GM18867 (cell line): ENCODE measurements at regions not wholly inside any gene's neighbourhood (a gene's known extent, or its start where the extent isn't known, plus 50 kb on each side); places are given as distances from the start of the nearest gene placed in this dataset.

Experiments
- ATAC-seq: cut with Tn5 transposase; IDR thresholded peaks from one replicate; pipeline ENCODE4 v1.9.1; 2021; ENCODE audit warnings: mild to moderate bottlenecking, moderate library complexity; ENCODE audit not compliant: unreplicated experiment

DNA sequence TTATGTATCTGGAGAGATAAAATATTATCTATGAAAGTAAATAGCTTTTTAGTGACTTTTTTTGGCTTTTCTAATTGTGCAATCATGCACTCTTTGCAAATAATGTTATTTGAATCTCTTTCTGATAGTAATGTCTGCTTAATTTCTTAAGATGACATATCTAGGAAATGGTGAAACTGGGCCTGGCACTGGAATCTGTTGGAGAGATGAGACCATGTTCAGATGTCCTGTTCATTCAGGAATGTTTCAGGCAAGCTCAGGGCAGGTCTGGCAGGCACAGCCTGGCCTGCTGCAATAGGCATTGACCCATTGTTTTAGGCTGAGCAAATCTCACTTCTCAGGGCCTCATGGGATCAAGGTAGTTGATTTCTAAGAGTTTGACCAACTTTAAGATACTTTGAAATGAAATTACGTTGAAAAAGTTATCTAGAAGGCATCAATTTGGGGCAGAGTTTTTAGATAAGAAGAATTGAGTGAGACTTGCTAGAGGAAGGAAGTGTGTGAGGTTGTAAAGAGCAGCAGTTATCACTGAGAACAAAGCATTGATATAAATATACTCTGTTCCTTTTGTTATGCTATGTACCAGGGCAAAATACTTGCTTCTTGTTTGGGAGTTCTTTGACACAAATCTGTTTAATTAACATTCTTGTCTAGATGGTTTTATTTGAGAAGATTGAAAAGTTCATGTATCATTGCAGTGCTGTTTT lies 133.0 kb upstream of the LEF1 start:
- ATAC-seq, result no peak

DNA sequence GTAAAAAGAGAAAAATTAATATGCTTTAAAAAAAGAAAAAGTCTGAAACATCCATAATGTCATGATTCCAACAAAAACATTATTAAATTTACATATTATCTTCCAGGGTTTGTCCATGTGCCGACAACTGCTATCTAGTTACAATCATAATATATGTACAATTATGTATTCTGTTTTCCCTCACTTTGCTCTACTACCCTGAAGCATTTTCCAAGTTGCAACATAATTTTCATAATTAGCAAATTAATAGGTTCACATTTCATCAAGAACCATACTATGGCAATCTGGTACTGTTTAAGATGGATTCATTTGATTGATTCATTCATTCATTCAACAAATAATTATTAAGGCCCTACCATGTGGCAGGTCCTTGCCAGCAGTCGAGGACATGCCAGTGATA lies 128.9 kb upstream of the LEF1 start:
- no peak for ATAC-seq

DNA sequence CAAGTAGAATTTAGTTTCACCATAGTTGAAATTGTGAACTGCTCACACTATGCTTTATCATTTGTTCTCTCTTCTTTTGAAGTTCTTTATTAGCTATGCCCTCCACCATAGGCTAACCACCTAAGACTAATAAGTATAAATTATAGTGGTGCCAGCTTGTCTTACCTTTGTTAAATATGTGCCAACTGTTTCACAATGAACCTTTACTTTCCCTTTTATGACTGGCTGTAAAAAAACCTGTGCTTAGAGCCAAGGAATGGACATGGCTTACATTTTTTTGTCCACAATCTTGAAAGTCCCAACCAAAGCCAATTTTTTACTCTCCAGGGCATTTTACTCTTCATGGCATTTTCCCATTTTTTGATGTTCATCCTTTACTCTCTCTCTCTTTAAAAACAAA lies 123.5 kb upstream of the LEF1 start:
- ATAC-seq, result no peak

DNA sequence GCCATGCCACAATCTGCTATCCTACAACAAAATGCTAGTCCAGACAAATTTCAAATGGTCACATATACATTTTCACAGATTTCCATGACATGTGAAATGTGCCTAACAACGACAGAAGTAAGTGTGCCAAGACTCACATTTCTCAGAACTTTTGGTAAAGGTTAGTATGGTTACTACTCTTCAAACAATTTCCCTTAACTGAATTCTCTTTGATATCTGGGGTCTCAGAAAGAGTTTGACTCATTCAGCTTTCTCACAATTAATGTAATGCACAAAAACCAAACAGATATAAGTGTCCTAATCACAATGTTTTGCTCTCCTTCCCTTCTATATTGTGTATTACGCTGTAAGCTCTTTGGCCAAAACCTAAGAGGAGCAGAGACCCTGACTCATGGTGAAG lies 122.4 kb upstream of the LEF1 start:
- no peak for ATAC-seq

DNA sequence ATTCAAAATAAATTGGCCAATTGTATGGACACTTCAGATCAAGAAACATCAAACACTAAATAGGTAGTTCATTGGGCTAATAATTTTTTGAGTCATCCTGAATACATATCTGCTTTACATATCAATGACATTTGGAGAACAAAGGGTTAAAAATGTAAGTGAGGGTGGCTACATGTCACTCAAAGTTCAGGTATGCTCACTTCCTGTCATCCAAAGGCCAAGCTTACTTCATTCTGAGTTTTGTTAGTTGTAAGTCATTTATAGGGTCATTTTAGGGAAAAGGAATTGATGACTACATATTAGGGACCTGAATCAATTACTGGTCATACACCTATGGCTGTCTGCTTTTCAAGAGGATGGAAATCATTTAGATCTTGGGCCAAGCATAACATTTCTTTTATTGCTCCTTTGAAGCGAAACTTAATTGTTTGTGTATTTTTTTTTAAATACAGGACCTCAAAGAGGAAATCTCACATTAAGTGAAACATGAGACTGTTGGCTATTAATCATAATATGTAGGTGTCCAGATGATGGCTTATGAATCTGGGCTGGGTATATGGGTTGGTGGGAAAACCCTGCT lies 119.2 kb upstream of the LEF1 start:
- ATAC-seq, result no peak

DNA sequence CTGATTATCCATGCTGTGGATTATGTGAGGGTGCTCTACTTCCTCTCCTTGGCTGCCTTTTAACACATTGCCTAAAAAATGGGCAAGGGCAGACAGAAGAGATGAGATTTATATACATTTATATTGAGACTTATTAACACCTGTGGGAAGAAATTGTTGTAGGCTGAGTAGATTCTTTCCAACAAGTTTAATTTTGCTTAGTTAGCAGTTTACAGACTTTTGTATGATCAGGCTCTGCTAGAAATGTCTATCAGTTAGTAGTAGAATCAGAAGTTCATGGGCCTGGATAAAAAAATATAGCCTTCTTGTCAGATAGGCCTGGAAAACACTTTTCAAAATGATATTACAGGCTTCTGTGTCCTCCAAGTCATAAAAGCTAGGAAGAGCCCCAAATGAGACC lies 111.3 kb upstream of the LEF1 start:
- ATAC-seq, result no peak

DNA sequence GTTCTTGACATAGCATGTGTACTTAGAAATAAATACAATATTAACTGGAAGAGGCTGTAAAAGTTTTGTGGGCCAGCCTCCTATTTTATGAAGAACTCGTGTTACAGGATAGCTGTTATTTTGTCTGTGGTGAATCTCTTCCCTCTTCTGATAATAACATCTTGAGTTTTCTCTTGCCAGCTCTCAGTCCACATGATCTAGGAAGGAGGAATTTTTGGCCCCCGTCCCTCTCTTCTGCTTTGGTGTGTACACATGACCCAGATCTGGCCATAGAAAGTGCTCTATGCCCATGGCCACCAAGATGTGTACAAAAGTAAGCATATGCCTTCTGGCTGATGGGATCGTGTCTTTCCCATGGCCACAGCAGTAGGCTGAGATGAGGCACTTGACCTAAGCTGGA lies 108.0 kb upstream of the LEF1 start:
- ATAC-seq, result no peak

DNA sequence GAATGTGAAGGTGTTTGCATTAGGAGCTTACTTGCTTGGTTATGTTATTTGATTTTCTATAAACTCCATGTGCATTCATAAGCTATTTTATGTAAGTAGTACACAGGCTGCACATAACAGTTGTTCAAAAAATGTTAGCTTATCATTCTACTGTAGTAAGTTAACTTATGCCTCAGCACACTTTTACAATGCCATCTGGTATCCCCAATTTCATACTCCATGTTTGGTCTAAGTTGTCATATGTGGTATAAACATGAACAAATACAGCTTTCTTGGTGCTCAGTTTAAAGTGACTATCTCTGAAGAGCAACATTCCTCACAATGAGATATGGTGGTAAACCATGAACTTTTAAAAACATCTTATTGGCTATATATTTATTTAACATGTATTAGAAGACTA lies 104.3 kb upstream of the LEF1 start:
- no peak for ATAC-seq

DNA sequence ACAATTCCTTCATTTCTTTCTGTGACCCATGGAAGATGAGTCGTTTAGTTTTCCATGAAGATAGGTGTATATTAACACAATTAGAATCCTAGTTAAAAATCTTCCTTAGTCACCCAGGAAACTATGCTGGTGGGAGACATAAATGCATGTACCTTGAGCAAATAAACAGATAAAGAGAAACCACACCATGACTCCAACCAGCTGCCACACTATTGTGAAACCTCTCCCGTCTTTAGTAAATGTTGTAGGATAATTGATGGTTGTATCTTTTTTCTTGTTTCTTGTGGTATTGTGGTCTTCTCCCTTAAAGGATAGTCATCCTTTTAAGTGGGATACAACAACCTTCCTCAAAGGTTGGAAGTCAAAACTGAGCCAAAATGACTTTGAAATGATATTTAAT lies 103.8 kb upstream of the LEF1 start:
- ATAC-seq, result no peak

DNA sequence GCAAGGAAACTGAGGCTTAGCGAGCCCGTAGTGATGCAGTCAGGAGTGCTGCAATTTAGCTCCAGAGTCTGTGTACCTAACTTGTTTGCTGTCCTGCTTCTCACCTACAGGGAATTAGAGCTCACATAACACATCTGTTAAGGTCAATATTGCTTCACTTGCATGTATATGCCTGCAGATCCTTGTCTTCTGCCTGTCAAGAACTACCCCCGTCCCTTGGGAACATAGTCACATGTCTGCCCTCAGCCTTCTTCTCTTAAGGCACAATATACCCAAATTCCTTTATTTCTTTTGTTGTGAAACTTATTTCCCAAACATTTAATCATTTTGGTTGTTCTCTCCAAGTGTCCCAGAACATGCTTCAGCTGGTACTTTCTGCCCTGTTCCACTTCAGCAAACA lies 103.3 kb upstream of the LEF1 start:
- ATAC-seq, result no peak

DNA sequence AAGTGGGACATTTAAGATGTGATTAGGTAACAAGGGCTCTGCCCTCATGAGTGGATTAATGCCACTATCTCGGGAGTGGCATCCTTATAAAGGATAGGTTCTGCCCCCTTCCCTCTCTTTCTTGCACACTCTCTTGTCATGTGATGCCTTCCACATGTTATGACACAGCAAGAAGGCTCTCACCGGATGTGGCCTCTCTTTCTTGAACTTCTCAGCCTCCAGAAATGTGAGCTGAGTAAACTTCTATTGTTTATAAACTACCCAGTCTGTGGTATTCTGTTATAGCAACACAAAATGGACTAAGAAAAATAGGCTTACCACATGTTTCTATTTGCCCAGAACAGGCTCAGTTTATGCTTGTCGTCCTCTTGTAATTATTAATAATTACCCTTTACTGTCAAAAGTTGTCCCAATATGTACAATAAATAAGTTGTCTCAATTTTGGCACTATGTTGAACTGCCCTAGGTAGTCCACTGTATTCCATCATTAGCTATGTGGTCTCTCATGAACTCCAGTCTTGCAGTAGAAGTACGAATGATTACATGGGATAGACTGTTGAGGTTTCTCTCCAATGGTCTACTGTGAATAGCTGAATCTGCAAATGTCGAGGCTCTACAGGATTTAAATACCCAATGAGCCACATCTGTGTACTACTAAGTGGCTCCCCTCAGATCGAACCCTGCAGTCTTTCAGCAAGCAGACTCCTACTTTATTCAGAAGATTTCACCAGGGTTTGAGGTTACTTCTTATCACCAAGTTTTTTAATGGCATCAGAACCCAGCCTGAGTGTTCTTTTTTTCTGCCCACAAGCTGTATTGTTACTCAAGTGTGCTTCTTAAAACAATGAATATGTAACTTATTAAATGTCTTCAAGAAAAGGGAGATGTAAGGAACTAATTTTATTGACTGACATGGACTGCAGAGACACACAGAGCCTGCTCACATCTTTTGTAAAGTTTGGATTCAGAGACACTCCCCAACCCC lies 102.0 kb upstream of the LEF1 start:
- ATAC-seq, result no peak

DNA sequence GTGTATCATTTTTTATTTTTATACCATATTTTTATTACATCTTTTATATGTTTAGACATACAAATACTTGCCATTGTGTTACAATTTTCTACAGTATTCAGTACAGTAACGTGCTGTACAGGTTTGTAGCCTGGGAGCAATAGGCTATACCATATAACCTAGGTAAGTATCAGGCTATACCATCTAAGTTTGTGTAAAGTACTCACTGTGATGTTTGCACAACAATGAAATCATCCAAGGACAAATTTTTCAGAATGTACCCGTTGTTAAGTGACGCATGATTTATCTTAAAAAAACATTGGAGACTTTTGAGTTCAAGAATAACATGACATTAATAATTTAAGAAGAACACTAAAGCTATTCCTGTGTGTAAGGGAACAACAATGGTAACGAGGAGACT lies 96.0 kb upstream of the LEF1 start:
- no peak for ATAC-seq

DNA sequence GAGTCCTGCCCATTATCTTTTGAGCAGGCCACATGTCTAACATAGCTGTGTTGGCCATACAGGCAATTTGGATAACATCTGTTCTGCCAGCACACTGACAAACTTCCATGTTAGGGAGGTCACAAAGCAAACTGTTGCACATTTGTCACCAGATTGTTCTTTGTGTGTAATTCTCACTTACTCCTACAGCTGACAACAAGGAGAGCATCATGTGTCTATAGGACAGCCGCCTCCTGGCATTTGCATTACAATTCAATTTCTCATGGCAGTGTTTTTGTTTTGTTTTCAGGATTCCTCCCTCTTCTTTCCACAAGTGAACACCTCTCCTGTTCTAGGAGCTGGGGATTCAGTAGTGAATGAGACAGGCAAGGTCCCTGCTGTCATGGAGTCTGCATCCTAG lies 94.3 kb upstream of the LEF1 start:
- no peak for ATAC-seq

DNA sequence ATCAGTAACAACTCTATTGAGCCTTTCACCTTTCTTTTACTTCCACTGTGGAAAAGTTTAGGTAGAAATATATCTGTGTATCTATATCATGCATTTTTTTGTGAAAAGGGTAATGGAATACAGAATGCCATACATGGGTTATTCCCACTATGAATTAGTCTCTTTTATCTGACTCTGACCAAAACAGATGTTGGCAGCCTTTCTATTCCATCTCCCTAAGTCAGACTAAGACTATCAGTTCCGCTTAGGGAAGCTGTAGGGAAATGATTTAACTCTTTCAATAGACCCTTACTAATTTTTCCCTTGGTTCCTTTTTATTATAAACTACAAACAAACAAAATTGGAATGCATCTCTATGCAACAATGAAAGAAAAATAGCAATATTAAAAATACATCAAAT lies 92.3 kb upstream of the LEF1 start:
- ATAC-seq, result no peak

DNA sequence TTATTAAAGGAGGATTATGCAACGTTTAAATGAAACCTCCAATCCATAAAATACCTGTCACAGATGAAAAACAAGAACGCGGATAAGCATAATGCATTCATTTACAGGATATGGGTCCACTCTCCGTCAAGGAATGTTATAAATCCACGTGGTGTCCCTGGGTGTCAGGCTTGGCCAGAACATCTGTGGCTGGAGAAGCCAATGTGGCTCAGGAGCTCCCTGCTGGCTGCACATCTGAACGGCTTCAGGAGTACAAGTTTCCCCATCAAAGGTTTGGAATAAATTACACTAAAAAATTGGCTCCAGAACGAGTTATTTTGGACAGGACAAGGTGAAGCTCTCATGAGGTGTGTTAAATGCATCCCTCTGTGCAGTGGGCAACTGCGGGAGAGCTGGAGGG lies 87.8 kb upstream of the LEF1 start:
- ATAC-seq, result no peak

DNA sequence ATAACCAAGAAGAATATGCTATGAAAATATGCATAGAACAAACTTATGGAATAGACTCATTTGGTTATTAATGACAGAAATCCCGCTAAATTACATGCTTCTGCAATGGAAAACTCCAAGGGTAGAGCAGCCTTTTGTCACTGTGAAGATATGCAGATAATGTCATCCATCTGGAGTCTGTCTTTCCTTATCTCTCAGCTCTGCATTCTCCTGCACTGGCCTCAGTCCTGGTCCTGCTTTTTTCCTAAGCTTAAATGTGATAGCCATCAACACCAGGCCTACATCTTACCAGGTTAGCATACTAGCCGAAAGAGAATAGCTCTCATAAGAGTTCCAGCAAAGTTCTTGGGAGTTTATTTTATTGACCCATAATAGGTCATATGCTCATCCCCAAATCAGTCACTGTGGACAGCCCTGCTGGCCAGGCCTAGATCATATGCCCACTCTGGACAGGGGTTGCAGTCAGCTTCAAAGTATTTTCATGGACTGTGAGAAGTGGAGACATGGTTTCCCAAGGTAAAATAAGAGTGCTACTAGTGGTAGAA lies 86.5 kb upstream of the LEF1 start:
- no peak for ATAC-seq

DNA sequence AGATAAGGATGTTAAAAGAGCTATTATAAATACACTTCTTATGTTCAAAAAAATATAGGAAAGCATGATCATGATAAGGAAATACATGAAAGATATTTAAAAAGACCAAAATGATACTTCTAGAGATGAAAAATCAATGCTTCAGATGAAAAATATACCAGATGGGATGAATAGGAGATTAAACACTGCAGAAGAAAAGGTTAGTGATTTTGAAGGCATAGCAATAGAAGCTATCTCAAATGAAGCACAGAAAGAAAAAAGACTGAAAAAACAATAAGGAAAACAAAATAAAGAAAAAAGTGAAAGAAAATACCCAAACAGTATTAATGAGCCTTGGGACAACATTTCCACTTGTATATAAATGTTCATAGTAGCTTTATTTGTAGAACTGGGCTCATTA lies 80.7 kb upstream of the LEF1 start:
- no peak for ATAC-seq

DNA sequence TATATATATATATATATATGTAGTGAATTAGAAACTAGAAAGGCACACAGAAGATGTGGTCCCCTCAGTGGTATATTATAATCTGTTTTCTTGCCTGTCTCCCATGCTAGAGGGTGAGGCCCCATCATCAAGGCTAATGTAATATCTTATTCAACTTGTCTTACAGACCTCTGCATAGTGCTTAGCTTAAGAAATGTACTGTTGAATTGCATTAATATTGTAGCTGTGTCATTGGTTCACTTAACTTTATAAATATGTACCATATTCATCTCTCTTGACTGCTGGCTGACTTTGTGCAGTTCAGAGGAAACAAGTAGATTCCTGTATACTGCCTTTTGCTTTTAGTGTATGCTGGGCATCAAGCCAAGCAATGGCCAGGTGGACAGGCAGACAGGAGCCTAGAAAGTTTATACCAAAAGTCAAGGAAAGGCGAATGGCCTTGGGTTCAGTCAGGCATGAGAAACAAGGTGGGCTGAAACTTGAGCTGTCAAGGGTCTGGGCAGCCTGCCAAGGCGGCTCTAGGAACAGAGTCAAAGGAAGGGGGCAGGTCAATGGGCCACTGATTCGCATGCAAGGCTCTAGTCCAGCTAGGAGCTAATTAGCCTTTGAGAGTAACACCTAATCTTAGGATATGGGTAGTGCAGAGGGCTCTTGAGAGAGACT lies 78.8 kb upstream of the LEF1 start:
- ATAC-seq, result no peak

DNA sequence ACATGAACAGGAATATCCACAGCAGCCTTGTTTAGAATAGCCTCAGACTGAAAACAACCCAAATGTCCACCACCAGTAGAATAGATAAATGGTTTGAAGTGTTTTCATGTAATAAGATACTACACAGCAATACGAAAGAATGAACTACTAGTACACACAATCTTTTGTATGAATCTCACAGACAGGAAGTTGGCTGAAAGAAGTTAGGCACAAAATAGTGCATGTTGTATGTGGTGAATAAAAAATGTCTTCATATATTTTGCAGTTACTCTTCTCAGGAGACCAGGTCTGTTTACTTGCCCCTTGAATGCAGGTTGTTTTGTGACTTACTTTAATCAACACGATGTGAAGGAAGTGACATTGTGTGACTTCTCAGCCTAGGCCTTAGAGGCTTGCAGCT lies 75.9 kb upstream of the LEF1 start:
- ATAC-seq, result no peak

DNA sequence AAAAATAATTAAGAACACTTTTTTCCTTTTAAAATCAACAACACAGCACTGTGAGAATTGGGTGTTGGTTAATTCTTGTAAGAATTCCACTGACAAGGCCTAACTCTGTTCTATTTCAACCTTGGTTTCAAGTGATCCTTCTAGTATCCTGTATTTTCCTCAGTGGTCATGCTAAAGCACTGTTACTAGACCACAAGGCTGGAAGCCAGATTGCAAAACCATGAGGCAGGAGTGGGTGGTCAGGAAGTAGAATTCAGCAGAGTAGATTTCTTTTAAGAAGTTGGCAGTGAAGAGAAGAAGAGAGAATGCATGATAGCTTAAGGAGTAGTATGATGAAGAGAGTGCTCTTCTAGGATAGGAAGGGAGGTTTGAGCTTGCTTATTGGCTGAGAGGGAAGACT lies 71.6 kb upstream of the LEF1 start:
- ATAC-seq, result no peak

DNA sequence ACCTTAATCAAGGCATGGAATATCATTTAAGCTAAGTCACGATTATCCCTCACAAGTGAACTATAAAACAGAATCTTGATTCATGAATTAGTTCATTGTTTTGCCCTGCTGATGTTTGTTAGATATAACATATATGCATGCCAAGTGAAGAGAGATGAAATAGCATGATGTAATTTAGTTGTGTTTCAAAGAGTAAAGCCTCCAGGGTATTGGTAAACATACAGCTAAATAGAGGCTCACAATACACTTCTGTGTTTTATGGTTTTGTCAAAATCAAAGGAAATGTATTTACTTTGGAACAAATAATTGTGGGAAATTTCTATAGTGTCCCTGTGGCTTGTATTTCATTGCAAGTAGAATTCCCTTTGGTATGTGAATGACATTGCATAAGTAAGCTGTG lies 69.0 kb upstream of the LEF1 start:
- no peak for ATAC-seq
